Liver (tissue), 3 donors: ENCODE measurements at regions not wholly inside any gene's neighbourhood (a gene's known extent, or its start where the extent isn't known, plus 50 kb on each side); places are given as distances from the start of the nearest gene placed in this dataset.

Experiments
- GABPA ChIP-seq, 2 donors: IDR thresholded peaks in 1 of 2; conservative IDR thresholded peaks in 1 of 2; 2 replicates each; pipeline ENCODE4 v1.6.1; 2016; ENCODE audit warnings: antibody characterized with exemption in 2 of 2, mild to moderate bottlenecking in 1 of 2, moderate library complexity in 1 of 2
- HNF4G ChIP-seq: IDR thresholded peaks from 2 replicates; pipeline ENCODE4 v1.6.1; 2016; ENCODE audit warnings: antibody characterized with exemption
- RAD21 ChIP-seq, 2 donors: IDR thresholded peaks; 2 replicates each; pipeline ENCODE4 v1.6.1; 2016; ENCODE audit warnings: antibody characterized with exemption in 2 of 2, mild to moderate bottlenecking in 2 of 2
- SP1 ChIP-seq: IDR thresholded peaks from 2 replicates; pipeline ENCODE4 v1.6.1; 2018; ENCODE audit warnings: antibody characterized with exemption, mild to moderate bottlenecking
- TAF1 ChIP-seq: conservative IDR thresholded peaks from 2 replicates; pipeline ENCODE4 v1.6.1; 2016; ENCODE audit warnings: antibody characterized with exemption, mild to moderate bottlenecking
- YY1 ChIP-seq: IDR thresholded peaks from 2 replicates; pipeline ENCODE4 v1.6.1; 2016; ENCODE audit warnings: antibody characterized with exemption, mild to moderate bottlenecking
- TF ChIP-seq, protein P1 (sequence below): fragments of 150-350 bp; IDR thresholded peaks from 2 replicates; pipeline ENCODE4 v1.5.1; 2017; ENCODE audit warnings: improper control_type of control experiment, low read depth, low read length; ENCODE audit not compliant: missing input control
- donor health status: healthy.
- donor health status: healthy.

DNA sequence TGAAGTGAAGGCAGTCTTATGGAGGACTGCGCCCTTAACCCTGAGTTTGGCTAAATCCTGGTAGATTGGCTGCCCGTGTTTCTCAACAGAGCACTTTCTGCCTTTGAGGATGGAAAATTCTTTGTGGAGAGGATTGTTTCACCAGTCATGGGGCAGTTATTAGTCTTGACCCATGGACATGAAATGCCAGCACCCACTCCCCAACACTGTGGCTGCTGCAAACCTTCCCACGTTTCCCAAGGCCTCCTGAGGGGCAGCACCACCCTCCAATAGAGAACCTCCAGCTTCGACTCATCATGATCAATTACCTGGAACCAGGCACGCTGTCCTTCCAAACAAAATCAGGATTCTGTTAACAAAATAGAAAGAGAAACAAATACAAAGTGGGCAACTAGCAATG is 117.8 kb downstream of the PXDC1 start:
- TF ChIP-seq, protein P1, sequence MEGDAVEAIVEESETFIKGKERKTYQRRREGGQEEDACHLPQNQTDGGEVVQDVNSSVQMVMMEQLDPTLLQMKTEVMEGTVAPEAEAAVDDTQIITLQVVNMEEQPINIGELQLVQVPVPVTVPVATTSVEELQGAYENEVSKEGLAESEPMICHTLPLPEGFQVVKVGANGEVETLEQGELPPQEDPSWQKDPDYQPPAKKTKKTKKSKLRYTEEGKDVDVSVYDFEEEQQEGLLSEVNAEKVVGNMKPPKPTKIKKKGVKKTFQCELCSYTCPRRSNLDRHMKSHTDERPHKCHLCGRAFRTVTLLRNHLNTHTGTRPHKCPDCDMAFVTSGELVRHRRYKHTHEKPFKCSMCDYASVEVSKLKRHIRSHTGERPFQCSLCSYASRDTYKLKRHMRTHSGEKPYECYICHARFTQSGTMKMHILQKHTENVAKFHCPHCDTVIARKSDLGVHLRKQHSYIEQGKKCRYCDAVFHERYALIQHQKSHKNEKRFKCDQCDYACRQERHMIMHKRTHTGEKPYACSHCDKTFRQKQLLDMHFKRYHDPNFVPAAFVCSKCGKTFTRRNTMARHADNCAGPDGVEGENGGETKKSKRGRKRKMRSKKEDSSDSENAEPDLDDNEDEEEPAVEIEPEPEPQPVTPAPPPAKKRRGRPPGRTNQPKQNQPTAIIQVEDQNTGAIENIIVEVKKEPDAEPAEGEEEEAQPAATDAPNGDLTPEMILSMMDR = no peak
- TF ChIP-seq SP1 (no peak), RAD21 (IDR thresholded peaks at IDR 0.05) (no peak), TAF1 (no peak), GABPA (IDR thresholded peaks at IDR 0.05 in 1 of 2, conservative IDR thresholded peaks at IDR 0.05 in 1 of 2) (no peak), HNF4G (no peak), YY1 (no peak)
